ENCODE measurements at regions not wholly inside any gene's neighbourhood (a gene's known extent, or its start where the extent isn't known, plus 50 kb on each side); places are given as distances from the start of the nearest gene placed in this dataset.

DNA sequence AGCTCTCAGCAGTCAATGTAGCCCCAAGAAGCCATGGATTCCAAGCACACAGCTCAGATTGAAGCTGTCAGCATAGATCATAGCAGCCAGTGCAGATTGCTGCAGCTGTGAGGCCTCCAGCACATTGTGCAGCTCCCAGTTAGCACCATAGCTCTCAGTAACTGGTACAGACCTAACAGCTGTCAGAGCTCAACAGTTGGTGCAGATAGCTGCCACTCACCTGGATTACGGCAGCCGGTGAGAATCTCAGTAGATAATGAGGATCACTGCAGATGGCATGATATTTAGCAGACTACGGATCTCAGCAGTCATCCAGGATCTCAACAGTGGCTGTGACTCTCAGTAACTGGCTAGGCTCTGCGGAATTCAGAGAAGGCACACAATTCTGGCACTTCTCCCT lies 500.4 kb downstream of the TUSC1 start:
- TF ChIP-seq, protein P1, sequence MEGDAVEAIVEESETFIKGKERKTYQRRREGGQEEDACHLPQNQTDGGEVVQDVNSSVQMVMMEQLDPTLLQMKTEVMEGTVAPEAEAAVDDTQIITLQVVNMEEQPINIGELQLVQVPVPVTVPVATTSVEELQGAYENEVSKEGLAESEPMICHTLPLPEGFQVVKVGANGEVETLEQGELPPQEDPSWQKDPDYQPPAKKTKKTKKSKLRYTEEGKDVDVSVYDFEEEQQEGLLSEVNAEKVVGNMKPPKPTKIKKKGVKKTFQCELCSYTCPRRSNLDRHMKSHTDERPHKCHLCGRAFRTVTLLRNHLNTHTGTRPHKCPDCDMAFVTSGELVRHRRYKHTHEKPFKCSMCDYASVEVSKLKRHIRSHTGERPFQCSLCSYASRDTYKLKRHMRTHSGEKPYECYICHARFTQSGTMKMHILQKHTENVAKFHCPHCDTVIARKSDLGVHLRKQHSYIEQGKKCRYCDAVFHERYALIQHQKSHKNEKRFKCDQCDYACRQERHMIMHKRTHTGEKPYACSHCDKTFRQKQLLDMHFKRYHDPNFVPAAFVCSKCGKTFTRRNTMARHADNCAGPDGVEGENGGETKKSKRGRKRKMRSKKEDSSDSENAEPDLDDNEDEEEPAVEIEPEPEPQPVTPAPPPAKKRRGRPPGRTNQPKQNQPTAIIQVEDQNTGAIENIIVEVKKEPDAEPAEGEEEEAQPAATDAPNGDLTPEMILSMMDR (IDR thresholded peaks at IDR 0.05), result no peak
- TF ChIP-seq POLR2A (IDR thresholded peaks at IDR 0.05), result no peak

Data from Peyer's patch (tissue), 4 donors.